ENCODE measurements at regions not wholly inside any gene's neighbourhood (a gene's known extent, or its start where the extent isn't known, plus 50 kb on each side); places are given as distances from the start of the nearest gene placed in this dataset.

DNA sequence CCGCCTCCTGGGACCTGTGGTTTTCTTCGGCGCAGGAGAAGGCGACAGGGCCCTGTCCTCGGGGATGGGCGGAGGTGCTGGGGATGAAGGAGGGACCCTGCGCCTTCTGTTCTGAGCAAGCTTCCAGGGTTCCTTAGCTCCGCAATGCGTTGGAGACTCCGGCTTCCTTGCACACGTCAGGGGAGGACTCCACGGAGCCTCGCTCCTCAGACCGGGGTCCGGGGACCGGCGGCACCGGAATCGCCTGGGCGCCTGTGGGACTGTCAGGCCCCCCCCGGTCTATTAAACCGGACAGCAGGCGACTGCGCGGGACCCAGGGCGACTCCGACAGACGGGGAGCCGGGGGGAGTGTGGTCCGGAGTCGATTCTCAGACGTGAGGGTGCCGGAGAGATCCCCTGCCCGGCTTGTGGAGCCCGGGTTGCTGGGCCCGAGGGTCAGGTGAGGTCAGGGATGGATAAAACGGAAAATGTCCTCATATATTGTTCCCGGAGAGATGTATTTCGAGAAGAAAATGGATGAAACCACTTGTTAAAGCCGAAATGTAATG lies 227.4 kb downstream of the TEX29 start:
- Mint-ChIP-seq H3K27me3 (ENCODE audit: unreplicated experiment) (no peaks in the 10 kb centered on the region), H3K9me3 (ENCODE audit: unreplicated experiment) (peaks cover 30% of the 10 kb centered on the region), H3K36me3 (ENCODE audit: unreplicated experiment) (no peaks in the 10 kb centered on the region), H3K4me1 (ENCODE audit: unreplicated experiment) (no peaks in the 10 kb centered on the region), H3K4me3 (ENCODE audit: unreplicated experiment) (no peak overlapping the region), H3K27ac (ENCODE audit: unreplicated experiment) (no peak overlapping the region)
- TF ChIP-seq CTCF (IDR thresholded peaks at IDR 0.05) = no peak
- DNase-seq (ENCODE audit: extremely low spot score, unreplicated experiment) = no peak

- no peak overlapping the region for H3K4me3 Mint-ChIP-seq (ENCODE audit: unreplicated experiment)
- no peak for TF ChIP-seq CTCF (IDR thresholded peaks at IDR 0.05)
- H3K27ac Mint-ChIP-seq (ENCODE audit: unreplicated experiment) = no peak overlapping the region
- no peaks in the 10 kb centered on the region for H3K4me1 Mint-ChIP-seq (ENCODE audit: unreplicated experiment)
- H3K9me3 Mint-ChIP-seq (ENCODE audit: unreplicated experiment) = peaks cover 26% of the 10 kb centered on the region
- no peak for DNase-seq (ENCODE audit: extremely low spot score, unreplicated experiment)
- no peaks in the 10 kb centered on the region for H3K36me3 Mint-ChIP-seq (ENCODE audit: unreplicated experiment)
- H3K27me3 Mint-ChIP-seq (ENCODE audit: unreplicated experiment) = no peaks in the 10 kb centered on the region
Observed at GRCh38 chr13:111548301-111548700, 227.9 kb downstream of the TEX29 start.

DNA sequence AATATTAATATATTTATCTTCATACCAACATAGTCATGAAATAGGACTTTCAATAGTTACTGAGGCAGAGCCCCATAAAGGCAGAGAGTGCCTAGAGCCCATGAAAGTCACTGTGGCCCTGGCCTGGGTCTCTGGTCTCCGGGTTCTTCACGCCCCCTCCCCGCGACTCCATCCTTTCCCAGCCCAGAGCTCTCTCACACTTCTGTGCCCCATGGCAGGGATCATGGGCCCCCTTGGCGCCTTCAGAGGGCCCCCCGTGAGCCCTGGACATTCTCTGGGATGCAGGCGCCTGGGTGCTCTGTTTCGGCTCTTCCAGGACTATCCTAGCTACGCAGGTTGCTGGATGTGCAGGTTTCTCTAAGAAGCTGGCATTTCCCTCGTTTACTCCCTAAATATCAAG lies 228.4 kb downstream of the TEX29 start:
- Mint-ChIP-seq H3K9me3 (ENCODE audit: unreplicated experiment) (peaks cover 26% of the 10 kb centered on the region), H3K36me3 (ENCODE audit: unreplicated experiment) (no peaks in the 10 kb centered on the region), H3K4me3 (ENCODE audit: unreplicated experiment) (no peak overlapping the region), H3K27ac (ENCODE audit: unreplicated experiment) (no peak overlapping the region), H3K27me3 (ENCODE audit: unreplicated experiment) (no peaks in the 10 kb centered on the region), H3K4me1 (ENCODE audit: unreplicated experiment) (no peaks in the 10 kb centered on the region)
- no peak for DNase-seq (ENCODE audit: extremely low spot score, unreplicated experiment)
- TF ChIP-seq CTCF (IDR thresholded peaks at IDR 0.05) = no peak

DNA sequence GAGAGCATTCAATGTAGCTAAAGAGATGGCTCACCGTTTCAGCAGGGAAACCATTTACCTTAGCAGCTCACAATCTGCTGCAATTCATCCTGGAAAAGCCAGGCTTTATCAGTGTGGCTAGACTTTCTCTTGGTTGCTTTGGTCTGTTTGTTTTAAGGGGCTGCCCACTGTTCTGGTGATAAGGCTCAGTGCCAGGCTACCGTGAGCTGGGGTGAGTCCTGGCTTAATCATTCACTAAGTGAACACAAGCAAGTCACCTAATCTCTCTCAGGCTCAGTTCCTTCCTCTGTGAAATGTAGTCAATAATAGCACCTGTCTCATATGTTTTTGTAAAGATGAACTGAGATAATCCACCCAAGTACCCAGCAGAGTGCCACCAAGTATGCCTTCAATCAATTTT lies 229.0 kb downstream of the TEX29 start:
- H3K4me1 Mint-ChIP-seq (ENCODE audit: unreplicated experiment) = no peaks in the 10 kb centered on the region
- no peaks in the 10 kb centered on the region for H3K36me3 Mint-ChIP-seq (ENCODE audit: unreplicated experiment)
- DNase-seq (ENCODE audit: extremely low spot score, unreplicated experiment) = no peak
- TF ChIP-seq CTCF (IDR thresholded peaks at IDR 0.05) = no peak
- peaks cover 24% of the 10 kb centered on the region for H3K9me3 Mint-ChIP-seq (ENCODE audit: unreplicated experiment)
- H3K27me3 Mint-ChIP-seq (ENCODE audit: unreplicated experiment) = no peaks in the 10 kb centered on the region
- H3K4me3 Mint-ChIP-seq (ENCODE audit: unreplicated experiment) = no peak overlapping the region
- no peak overlapping the region for H3K27ac Mint-ChIP-seq (ENCODE audit: unreplicated experiment)

GRCh38 chr13:111550062-111550461 lies 229.6 kb downstream of the TEX29 start:
- Mint-ChIP-seq H3K27ac (ENCODE audit: unreplicated experiment) (no peak overlapping the region), H3K4me1 (ENCODE audit: unreplicated experiment) (no peaks in the 10 kb centered on the region), H3K36me3 (ENCODE audit: unreplicated experiment) (no peaks in the 10 kb centered on the region), H3K27me3 (ENCODE audit: unreplicated experiment) (no peaks in the 10 kb centered on the region), H3K4me3 (ENCODE audit: unreplicated experiment) (no peak overlapping the region), H3K9me3 (ENCODE audit: unreplicated experiment) (peaks cover 18% of the 10 kb centered on the region)
- DNase-seq (ENCODE audit: extremely low spot score, unreplicated experiment) = no peak
- TF ChIP-seq CTCF (IDR thresholded peaks at IDR 0.05) = no peak
